ENCODE measurements at regions not wholly inside any gene's neighbourhood (a gene's known extent, or its start where the extent isn't known, plus 50 kb on each side); places are given as distances from the start of the nearest gene placed in this dataset.

DNA sequence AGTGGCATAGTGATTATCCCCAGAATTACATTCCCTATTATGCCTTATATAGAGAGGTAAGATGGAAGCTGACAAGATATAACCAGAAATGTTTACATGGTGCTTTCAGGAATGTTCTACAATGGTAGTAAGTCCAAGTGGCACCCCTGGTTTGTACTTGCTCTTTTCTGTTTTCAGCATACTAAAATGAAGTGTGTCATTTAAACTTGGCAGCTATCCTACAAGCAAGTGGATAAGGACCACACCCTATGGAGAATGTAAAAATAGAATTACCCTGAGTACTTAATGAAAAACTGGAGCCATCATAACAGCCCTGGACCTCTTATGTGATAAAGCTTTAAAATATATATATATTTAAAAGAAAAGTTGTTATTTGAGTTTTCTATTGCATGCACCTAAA lies 1012.7 kb upstream of the CADM2 start:
- TF ChIP-seq, protein P1, sequence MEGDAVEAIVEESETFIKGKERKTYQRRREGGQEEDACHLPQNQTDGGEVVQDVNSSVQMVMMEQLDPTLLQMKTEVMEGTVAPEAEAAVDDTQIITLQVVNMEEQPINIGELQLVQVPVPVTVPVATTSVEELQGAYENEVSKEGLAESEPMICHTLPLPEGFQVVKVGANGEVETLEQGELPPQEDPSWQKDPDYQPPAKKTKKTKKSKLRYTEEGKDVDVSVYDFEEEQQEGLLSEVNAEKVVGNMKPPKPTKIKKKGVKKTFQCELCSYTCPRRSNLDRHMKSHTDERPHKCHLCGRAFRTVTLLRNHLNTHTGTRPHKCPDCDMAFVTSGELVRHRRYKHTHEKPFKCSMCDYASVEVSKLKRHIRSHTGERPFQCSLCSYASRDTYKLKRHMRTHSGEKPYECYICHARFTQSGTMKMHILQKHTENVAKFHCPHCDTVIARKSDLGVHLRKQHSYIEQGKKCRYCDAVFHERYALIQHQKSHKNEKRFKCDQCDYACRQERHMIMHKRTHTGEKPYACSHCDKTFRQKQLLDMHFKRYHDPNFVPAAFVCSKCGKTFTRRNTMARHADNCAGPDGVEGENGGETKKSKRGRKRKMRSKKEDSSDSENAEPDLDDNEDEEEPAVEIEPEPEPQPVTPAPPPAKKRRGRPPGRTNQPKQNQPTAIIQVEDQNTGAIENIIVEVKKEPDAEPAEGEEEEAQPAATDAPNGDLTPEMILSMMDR (IDR thresholded peaks at IDR 0.05), result no peak
- TF ChIP-seq POLR2A (IDR thresholded peaks at IDR 0.05), result no peak
